ENCODE measurements at regions not wholly inside any gene's neighbourhood (a gene's known extent, or its start where the extent isn't known, plus 50 kb on each side); places are given as distances from the start of the nearest gene placed in this dataset.
A peak's percentile ranks its signal among the peaks of the same experiment; 100 is the strongest.

GRCh38 chr1:170823120-170823519 lies 112.2 kb upstream of the MROH9 start:
- H3K4me3 ChIP-seq (ENCODE audit: low read length): no peak overlapping the region
- TF ChIP-seq, protein P1, sequence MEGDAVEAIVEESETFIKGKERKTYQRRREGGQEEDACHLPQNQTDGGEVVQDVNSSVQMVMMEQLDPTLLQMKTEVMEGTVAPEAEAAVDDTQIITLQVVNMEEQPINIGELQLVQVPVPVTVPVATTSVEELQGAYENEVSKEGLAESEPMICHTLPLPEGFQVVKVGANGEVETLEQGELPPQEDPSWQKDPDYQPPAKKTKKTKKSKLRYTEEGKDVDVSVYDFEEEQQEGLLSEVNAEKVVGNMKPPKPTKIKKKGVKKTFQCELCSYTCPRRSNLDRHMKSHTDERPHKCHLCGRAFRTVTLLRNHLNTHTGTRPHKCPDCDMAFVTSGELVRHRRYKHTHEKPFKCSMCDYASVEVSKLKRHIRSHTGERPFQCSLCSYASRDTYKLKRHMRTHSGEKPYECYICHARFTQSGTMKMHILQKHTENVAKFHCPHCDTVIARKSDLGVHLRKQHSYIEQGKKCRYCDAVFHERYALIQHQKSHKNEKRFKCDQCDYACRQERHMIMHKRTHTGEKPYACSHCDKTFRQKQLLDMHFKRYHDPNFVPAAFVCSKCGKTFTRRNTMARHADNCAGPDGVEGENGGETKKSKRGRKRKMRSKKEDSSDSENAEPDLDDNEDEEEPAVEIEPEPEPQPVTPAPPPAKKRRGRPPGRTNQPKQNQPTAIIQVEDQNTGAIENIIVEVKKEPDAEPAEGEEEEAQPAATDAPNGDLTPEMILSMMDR (IDR thresholded peaks at IDR 0.05; ENCODE audit: insufficient read depth, low read depth, low read length, missing control alignments): no peak
- peak; percentile 11 for DNase-seq (ENCODE audit: low read depth)

- DNase-seq (ENCODE audit: low read depth): no peak
- TF ChIP-seq, protein P1 (IDR thresholded peaks at IDR 0.05; ENCODE audit: insufficient read depth, low read depth, low read length, missing control alignments): no peak
- H3K4me3 ChIP-seq (ENCODE audit: low read length): no peak overlapping the region
Observed at GRCh38 chr1:170831276-170831675, 104.1 kb upstream of the MROH9 start.

- DNase-seq (ENCODE audit: low read depth): peak; percentile 24
- TF ChIP-seq, protein P1 (IDR thresholded peaks at IDR 0.05; ENCODE audit: insufficient read depth, low read depth, low read length, missing control alignments): no peak
- H3K4me3 ChIP-seq (ENCODE audit: low read length): no peak overlapping the region
Observed at GRCh38 chr1:170836141-170836540, 99.2 kb upstream of the MROH9 start.

GRCh38 chr1:170840371-170840770 lies 95.0 kb upstream of the MROH9 start:
- TF ChIP-seq, protein P1 (IDR thresholded peaks at IDR 0.05; ENCODE audit: insufficient read depth, low read depth, low read length, missing control alignments): no peak
- DNase-seq (ENCODE audit: low read depth): no peak
- no peak overlapping the region for H3K4me3 ChIP-seq (ENCODE audit: low read length)

DNA sequence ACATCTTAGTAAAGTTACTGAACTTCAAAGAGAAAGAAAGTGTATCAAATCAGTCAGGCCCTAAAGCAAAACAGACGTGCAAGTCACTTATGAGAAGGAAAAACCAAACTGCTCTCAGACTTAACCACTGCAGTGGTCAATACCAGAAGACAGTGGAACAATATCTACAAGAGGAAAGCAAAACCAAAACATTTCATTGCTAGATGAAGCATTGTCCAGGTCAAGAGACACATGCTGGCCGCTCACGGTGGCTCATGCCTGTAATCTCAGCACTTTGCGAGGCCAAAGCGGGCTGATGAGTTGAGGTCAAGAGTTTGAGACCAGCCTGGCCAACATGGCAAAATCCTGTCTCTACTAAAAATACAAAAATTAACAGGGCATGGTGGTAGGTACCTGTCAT lies 82.0 kb upstream of the MROH9 start:
- DNase-seq (ENCODE audit: low read depth): no peak
- TF ChIP-seq, protein P1 (IDR thresholded peaks at IDR 0.05; ENCODE audit: insufficient read depth, low read depth, low read length, missing control alignments): no peak
- no peak overlapping the region for H3K4me3 ChIP-seq (ENCODE audit: low read length)

GRCh38 chr1:170853867-170854266 lies 81.5 kb upstream of the MROH9 start:
- DNase-seq (ENCODE audit: low read depth): no peak
- TF ChIP-seq, protein P1 (IDR thresholded peaks at IDR 0.05; ENCODE audit: insufficient read depth, low read depth, low read length, missing control alignments): no peak

GRCh38 chr1:170854677-170855076 lies 80.7 kb upstream of the MROH9 start:
- H3K4me3 ChIP-seq (ENCODE audit: low read length): no peak overlapping the region
- no peak for DNase-seq (ENCODE audit: low read depth)
- TF ChIP-seq, protein P1 (IDR thresholded peaks at IDR 0.05; ENCODE audit: insufficient read depth, low read depth, low read length, missing control alignments): no peak

More at GRCh38 chr1:170853867-170854266, 81.5 kb upstream of the MROH9 start:
- H3K4me3 ChIP-seq (ENCODE audit: low read length): no peak overlapping the region
